Activated CD8-positive, alpha-beta T cell treated with anti-CD3 and anti-CD28 coated beads for 36 hours (primary cell): ENCODE measurements at regions not wholly inside any gene's neighbourhood (a gene's known extent, or its start where the extent isn't known, plus 50 kb on each side); places are given as distances from the start of the nearest gene placed in this dataset.

ENCODE experiments used
- ATAC-seq: fragments of 200-7000 bp; cut with Tn5 transposase; one replicate; pipeline ENCODE4 v1.10.0; 2021; ENCODE audit warnings: mild to moderate bottlenecking, moderate library complexity
- CTCF ChIA-PET: fragments of 350-600 bp; sonication (Branson Sonifier 250); formaldehyde crosslinking; loops from one replicate; lab custom pipeline; 2021; ENCODE audit warnings: antibody characterized with exemption; lab: Charles Lee
- POLR2A ChIA-PET: fragments of 350-600 bp; sonication (Branson Sonifier 250); formaldehyde crosslinking; loops from one replicate; lab custom pipeline; 2021; ENCODE audit warnings: antibody characterized with exemption; lab: Charles Lee
- DNase-seq: peaks from one replicate; pipeline ENCODE4 v3.0.0-alpha.2; 2020
- H3K27ac Mint-ChIP-seq: one replicate; pipeline ENCODE4 v1.8.0; 2021; ENCODE audit warnings: mild to moderate bottlenecking, mixed read lengths
- H3K27me3 Mint-ChIP-seq: one replicate; pipeline ENCODE4 v1.8.0; 2021; ENCODE audit warnings: mixed read lengths
- H3K36me3 Mint-ChIP-seq: one replicate; pipeline ENCODE4 v1.8.0; 2021; ENCODE audit warnings: low read depth, mixed read lengths
- H3K4me1 Mint-ChIP-seq: one replicate; pipeline ENCODE4 v1.8.0; 2021; ENCODE audit warnings: low read depth, mixed read lengths
- H3K4me3 Mint-ChIP-seq: one replicate; pipeline ENCODE4 v1.8.0; 2021; ENCODE audit warnings: mild to moderate bottlenecking, moderate library complexity, mixed read lengths
- H3K9me3 Mint-ChIP-seq: one replicate; pipeline ENCODE4 v1.8.0; 2021; ENCODE audit warnings: mixed read lengths
- CTCF ChIP-seq: fragments of 200-600 bp; IDR thresholded peaks from one replicate; pipeline ENCODE4 v1.8.0; 2022; ENCODE audit warnings: antibody characterized with exemption, mild to moderate bottlenecking
- intact Hi-C: fragments of 100-400 bp; cut with micrococcal nuclease; formaldehyde crosslinking; loops from one replicate; pipeline ENCODE4 v1.10.0; 2022

- H3K27ac Mint-ChIP-seq, result no peak overlapping the region
- no peaks in the 10 kb centered on the region for H3K4me1 Mint-ChIP-seq
- ChIA-PET POLR2A (no interaction called here), CTCF (no interaction called here)
- intact Hi-C loops, result no loop called here
- no peak for TF ChIP-seq CTCF
- ATAC-seq (no peak), DNase-seq (no peak)
- H3K9me3 Mint-ChIP-seq, result no peaks in the 10 kb centered on the region
- H3K4me3 Mint-ChIP-seq, result no peak overlapping the region
- H3K27me3 Mint-ChIP-seq, result peaks cover 6% of the 10 kb centered on the region
- no peaks in the 10 kb centered on the region for H3K36me3 Mint-ChIP-seq
Observed at GRCh38 chr6:98724537-98724936, 109.8 kb upstream of the POU3F2 start.

GRCh38 chr6:98747273-98747672 is 87.1 kb upstream of the POU3F2 start:
- Mint-ChIP-seq H3K27ac (no peak overlapping the region), H3K9me3 (no peaks in the 10 kb centered on the region), H3K27me3 (peaks cover 1% of the 10 kb centered on the region), H3K36me3 (no peaks in the 10 kb centered on the region), H3K4me3 (no peak overlapping the region), H3K4me1 (no peaks in the 10 kb centered on the region)
- ATAC-seq (no peak), DNase-seq (no peak)
- ChIA-PET CTCF (no interaction called here), POLR2A (no interaction called here)
- intact Hi-C loops, result no loop called here
- TF ChIP-seq CTCF, result no peak

DNA sequence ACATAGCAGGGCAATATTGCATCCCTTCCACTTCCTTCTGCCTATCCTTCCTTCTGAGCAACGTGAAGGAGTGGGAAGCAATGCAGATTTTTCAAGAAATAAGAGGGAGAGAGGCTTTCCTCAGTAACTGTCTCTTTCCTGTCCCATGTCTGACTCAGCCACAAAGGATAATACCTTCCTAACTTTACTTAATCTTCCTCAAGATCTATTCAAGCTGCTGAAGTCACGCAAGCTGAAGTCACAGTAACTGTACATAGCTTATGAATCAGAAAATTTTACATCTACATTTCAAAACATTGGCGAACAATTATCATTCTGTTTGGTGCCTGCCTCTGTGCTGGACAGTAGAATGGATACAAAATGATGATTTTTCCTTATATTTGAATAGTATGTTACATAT is 86.4 kb upstream of the POU3F2 start:
- CTCF ChIA-PET, result no interaction called here
- Mint-ChIP-seq H3K27me3 (peaks cover 5% of the 10 kb centered on the region), H3K4me1 (no peaks in the 10 kb centered on the region), H3K4me3 (no peak overlapping the region), H3K9me3 (peaks cover 6% of the 10 kb centered on the region), H3K36me3 (no peaks in the 10 kb centered on the region), H3K27ac (no peak overlapping the region)
- intact Hi-C loops, result no loop called here
- no peak for TF ChIP-seq CTCF
- ATAC-seq, result no peak
- DNase-seq, result no peak
- POLR2A ChIA-PET, result no interaction called here

DNA sequence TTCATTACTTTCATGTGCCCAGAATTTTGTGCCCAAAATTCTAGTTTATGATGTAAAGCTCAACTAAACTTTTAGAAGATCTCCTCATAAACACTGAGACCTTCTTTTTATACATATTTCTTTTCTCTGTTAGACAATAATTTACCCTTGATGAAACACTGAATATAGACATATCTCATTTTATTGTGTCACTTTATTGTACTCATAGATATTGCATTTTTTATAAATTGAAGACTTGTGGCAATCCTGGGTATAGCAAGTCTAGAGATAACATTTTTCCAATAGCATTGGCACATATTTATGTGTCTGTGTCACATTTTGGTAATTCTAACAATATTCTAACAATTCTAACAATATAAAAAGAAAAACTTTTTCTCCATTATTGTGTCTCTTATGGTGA is 74.9 kb upstream of the POU3F2 start:
- ATAC-seq (no peak), DNase-seq (no peak)
- H3K9me3 Mint-ChIP-seq, result no peaks in the 10 kb centered on the region
- CTCF ChIA-PET, result interaction anchor here (1.2 kb wide), 1 partner anchor 10 kb away, joined by 3 read pairs; no protein-coding TSS in a partner anchor
- intact Hi-C loops, result no loop called here
- peaks cover 18% of the 10 kb centered on the region for H3K27me3 Mint-ChIP-seq
- POLR2A ChIA-PET, result no interaction called here
- H3K36me3 Mint-ChIP-seq, result no peaks in the 10 kb centered on the region
- no peak for TF ChIP-seq CTCF
- H3K27ac Mint-ChIP-seq, result no peak overlapping the region
- H3K4me1 Mint-ChIP-seq, result peaks cover 3% of the 10 kb centered on the region
- H3K4me3 Mint-ChIP-seq, result no peak overlapping the region

- ATAC-seq (no peak), DNase-seq (no peak)
- H3K4me1 Mint-ChIP-seq, result peaks cover 4% of the 10 kb centered on the region
- TF ChIP-seq CTCF, result no peak
- H3K9me3 Mint-ChIP-seq, result no peaks in the 10 kb centered on the region
- CTCF ChIA-PET, result no interaction called here
- POLR2A ChIA-PET, result no interaction called here
- H3K4me3 Mint-ChIP-seq, result peak overlapping the region; percentile 21
- H3K27ac Mint-ChIP-seq, result no peak overlapping the region
- intact Hi-C loops, result no loop called here
- peaks cover 27% of the 10 kb centered on the region for H3K27me3 Mint-ChIP-seq
- no peaks in the 10 kb centered on the region for H3K36me3 Mint-ChIP-seq
Observed at GRCh38 chr6:98764373-98764911, 69.9 kb upstream of the POU3F2 start.
